ENCODE measurements at regions not wholly inside any gene's neighbourhood (a gene's known extent, or its start where the extent isn't known, plus 50 kb on each side); places are given as distances from the start of the nearest gene placed in this dataset.

DNA sequence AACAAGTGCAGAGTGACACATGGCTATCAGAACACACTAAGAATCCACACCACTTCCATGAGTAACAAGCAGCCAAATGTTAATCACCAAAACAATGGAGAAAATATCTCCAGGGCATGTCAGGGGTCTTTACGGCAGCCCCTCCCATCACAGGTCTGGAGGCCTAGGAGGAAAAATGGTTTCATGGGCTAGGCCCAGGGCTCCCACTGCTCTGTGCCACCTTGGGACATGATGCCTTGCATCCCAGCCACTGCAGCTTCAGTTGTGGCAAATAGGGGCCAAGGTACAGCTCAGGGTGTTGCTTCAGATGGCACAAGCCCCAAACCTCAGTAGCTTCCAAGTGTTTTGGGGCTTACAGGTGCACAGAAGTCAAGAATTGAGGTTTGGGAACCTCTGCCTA lies 66.6 kb downstream of the NEURL3 start:
- no peak for ATAC-seq
- TF ChIP-seq ZNF70 (CRISPR knock-in tag; IDR thresholded peaks at IDR 0.05) (no peak), GLIS3 (CRISPR knock-in tag; IDR thresholded peaks at IDR 0.05) (no peak), ZFP30 (CRISPR knock-in tag; IDR thresholded peaks at IDR 0.05) (no peak), SNAI2 (CRISPR knock-in tag; IDR thresholded peaks at IDR 0.05) (no peak), OSR1 (CRISPR knock-in tag; IDR thresholded peaks at IDR 0.05) (no peak), TCF4 (CRISPR knock-in tag; IDR thresholded peaks at IDR 0.05; ENCODE audit: borderline replicate concordance) (no peak), ZNF8 (CRISPR knock-in tag; IDR thresholded peaks at IDR 0.05) (no peak), ISL1 (CRISPR knock-in tag; IDR thresholded peaks at IDR 0.05) (no peak), BACH2 (CRISPR knock-in tag; IDR thresholded peaks at IDR 0.05; ENCODE audit: borderline replicate concordance) (no peak), RARB (CRISPR knock-in tag; IDR thresholded peaks at IDR 0.05) (no peak)
- TF ChIP-seq, protein P1, sequence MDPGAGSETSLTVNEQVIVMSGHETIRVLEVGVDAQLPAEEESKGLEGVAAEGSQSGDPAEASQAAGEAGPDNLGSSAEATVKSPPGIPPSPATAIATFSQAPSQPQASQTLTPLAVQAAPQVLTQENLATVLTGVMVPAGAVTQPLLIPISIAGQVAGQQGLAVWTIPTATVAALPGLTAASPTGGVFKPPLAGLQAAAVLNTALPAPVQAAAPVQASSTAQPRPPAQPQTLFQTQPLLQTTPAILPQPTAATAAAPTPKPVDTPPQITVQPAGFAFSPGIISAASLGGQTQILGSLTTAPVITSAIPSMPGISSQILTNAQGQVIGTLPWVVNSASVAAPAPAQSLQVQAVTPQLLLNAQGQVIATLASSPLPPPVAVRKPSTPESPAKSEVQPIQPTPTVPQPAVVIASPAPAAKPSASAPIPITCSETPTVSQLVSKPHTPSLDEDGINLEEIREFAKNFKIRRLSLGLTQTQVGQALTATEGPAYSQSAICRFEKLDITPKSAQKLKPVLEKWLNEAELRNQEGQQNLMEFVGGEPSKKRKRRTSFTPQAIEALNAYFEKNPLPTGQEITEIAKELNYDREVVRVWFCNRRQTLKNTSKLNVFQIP (CRISPR knock-in tag; IDR thresholded peaks at IDR 0.05; ENCODE audit: borderline replicate concordance, low read depth) = no peak
- TF ChIP-seq, protein P2, sequence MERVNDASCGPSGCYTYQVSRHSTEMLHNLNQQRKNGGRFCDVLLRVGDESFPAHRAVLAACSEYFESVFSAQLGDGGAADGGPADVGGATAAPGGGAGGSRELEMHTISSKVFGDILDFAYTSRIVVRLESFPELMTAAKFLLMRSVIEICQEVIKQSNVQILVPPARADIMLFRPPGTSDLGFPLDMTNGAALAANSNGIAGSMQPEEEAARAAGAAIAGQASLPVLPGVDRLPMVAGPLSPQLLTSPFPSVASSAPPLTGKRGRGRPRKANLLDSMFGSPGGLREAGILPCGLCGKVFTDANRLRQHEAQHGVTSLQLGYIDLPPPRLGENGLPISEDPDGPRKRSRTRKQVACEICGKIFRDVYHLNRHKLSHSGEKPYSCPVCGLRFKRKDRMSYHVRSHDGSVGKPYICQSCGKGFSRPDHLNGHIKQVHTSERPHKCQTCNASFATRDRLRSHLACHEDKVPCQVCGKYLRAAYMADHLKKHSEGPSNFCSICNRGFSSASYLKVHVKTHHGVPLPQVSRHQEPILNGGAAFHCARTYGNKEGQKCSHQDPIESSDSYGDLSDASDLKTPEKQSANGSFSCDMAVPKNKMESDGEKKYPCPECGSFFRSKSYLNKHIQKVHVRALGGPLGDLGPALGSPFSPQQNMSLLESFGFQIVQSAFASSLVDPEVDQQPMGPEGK (CRISPR knock-in tag; IDR thresholded peaks at IDR 0.05; ENCODE audit: borderline replicate concordance) = no peak

DNA sequence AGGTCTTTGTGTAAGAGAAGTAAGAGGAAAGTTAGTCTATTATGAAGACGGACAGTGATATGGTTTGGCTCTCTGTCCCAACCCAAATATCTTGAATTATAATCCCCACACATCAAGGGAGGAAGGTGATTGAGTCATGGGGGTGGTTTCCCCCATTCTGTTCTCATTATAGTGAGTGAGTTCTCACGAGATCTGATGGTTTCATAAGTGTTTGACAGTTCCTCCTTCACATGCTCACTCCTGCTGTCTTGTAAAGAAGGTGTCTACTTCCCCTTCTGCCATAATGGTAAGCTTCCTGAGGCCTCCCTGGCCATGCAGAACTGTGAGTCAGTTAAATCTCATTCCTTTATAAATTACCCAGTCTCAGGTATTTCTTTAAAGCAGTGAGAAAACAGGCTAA lies 67.6 kb downstream of the NEURL3 start:
- TF ChIP-seq TOX (CRISPR knock-in tag; IDR thresholded peaks at IDR 0.05; ENCODE audit: borderline replicate concordance) (no peak), ZC3H10 (CRISPR knock-in tag; IDR thresholded peaks at IDR 0.05) (no peak), ESRRG (CRISPR knock-in tag; IDR thresholded peaks at IDR 0.05) (no peak), ISL1 (CRISPR knock-in tag; IDR thresholded peaks at IDR 0.05) (no peak), RARB (CRISPR knock-in tag; IDR thresholded peaks at IDR 0.05) (no peak)
- TF ChIP-seq, protein P3, sequence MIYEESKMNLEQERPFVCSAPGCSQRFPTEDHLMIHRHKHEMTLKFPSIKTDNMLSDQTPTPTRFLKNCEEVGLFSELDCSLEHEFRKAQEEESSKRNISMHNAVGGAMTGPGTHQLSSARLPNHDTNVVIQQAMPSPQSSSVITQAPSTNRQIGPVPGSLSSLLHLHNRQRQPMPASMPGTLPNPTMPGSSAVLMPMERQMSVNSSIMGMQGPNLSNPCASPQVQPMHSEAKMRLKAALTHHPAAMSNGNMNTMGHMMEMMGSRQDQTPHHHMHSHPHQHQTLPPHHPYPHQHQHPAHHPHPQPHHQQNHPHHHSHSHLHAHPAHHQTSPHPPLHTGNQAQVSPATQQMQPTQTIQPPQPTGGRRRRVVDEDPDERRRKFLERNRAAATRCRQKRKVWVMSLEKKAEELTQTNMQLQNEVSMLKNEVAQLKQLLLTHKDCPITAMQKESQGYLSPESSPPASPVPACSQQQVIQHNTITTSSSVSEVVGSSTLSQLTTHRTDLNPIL (CRISPR knock-in tag; IDR thresholded peaks at IDR 0.05; ENCODE audit: low read depth) = no peak
- no peak for ATAC-seq

DNA sequence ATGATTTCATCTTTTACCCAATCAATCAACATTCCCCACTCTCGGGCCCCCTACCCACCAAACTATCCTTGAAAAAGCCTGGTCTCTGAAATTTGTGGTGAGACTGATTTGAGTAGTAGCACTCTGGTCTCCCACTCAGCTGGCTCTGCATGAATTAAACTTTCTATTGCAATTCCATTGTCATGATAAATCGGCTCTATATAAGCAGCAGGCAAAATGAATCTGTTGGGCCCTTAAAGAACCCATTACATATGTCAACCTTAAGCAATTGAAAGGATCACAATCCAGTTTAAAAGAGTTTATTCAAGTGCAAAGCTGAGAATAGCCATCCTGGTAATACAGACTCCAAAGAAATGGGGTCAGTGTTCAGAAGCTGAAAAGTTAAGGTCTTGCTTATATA lies 68.2 kb downstream of the NEURL3 start:
- no peak for ATAC-seq

More for the DNA sequence above, 68.2 kb downstream of the NEURL3 start:
- TF ChIP-seq RARB (CRISPR knock-in tag; IDR thresholded peaks at IDR 0.05) = no peak
- TF ChIP-seq SNAI2 (CRISPR knock-in tag; IDR thresholded peaks at IDR 0.05) = no peak
- TF ChIP-seq ARNTL (CRISPR knock-in tag; IDR thresholded peaks at IDR 0.05; ENCODE audit: borderline replicate concordance, low read depth) = no peak
- TF ChIP-seq ZC3H10 (CRISPR knock-in tag; IDR thresholded peaks at IDR 0.05) = no peak
- no peak for TF ChIP-seq ZNF8 (CRISPR knock-in tag; IDR thresholded peaks at IDR 0.05)
- no peak for TF ChIP-seq ESRRG (CRISPR knock-in tag; IDR thresholded peaks at IDR 0.05)
- TF ChIP-seq ZFP3 (CRISPR knock-in tag; IDR thresholded peaks at IDR 0.05) = no peak
- no peak for TF ChIP-seq OSR1 (CRISPR knock-in tag; IDR thresholded peaks at IDR 0.05)
- TF ChIP-seq ZFP30 (CRISPR knock-in tag; IDR thresholded peaks at IDR 0.05) = no peak
- no peak for TF ChIP-seq CSDC2 (CRISPR knock-in tag; IDR thresholded peaks at IDR 0.05)
- no peak for TF ChIP-seq ZNF70 (CRISPR knock-in tag; IDR thresholded peaks at IDR 0.05)
- TF ChIP-seq, protein P4, sequence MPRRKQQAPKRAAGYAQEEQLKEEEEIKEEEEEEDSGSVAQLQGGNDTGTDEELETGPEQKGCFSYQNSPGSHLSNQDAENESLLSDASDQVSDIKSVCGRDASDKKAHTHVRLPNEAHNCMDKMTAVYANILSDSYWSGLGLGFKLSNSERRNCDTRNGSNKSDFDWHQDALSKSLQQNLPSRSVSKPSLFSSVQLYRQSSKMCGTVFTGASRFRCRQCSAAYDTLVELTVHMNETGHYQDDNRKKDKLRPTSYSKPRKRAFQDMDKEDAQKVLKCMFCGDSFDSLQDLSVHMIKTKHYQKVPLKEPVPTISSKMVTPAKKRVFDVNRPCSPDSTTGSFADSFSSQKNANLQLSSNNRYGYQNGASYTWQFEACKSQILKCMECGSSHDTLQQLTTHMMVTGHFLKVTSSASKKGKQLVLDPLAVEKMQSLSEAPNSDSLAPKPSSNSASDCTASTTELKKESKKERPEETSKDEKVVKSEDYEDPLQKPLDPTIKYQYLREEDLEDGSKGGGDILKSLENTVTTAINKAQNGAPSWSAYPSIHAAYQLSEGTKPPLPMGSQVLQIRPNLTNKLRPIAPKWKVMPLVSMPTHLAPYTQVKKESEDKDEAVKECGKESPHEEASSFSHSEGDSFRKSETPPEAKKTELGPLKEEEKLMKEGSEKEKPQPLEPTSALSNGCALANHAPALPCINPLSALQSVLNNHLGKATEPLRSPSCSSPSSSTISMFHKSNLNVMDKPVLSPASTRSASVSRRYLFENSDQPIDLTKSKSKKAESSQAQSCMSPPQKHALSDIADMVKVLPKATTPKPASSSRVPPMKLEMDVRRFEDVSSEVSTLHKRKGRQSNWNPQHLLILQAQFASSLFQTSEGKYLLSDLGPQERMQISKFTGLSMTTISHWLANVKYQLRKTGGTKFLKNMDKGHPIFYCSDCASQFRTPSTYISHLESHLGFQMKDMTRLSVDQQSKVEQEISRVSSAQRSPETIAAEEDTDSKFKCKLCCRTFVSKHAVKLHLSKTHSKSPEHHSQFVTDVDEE (CRISPR knock-in tag; IDR thresholded peaks at IDR 0.05) = no peak
- TF ChIP-seq, protein P5, sequence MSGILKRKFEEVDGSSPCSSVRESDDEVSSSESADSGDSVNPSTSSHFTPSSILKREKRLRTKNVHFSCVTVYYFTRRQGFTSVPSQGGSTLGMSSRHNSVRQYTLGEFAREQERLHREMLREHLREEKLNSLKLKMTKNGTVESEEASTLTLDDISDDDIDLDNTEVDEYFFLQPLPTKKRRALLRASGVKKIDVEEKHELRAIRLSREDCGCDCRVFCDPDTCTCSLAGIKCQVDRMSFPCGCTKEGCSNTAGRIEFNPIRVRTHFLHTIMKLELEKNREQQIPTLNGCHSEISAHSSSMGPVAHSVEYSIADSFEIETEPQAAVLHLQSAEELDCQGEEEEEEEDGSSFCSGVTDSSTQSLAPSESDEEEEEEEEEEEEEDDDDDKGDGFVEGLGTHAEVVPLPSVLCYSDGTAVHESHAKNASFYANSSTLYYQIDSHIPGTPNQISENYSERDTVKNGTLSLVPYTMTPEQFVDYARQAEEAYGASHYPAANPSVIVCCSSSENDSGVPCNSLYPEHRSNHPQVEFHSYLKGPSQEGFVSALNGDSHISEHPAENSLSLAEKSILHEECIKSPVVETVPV (CRISPR knock-in tag; IDR thresholded peaks at IDR 0.05) = no peak
- no peak for TF ChIP-seq TCF4 (CRISPR knock-in tag; IDR thresholded peaks at IDR 0.05; ENCODE audit: borderline replicate concordance)
- TF ChIP-seq TOX (CRISPR knock-in tag; IDR thresholded peaks at IDR 0.05; ENCODE audit: borderline replicate concordance) = no peak
- TF ChIP-seq, protein P3 (CRISPR knock-in tag; IDR thresholded peaks at IDR 0.05; ENCODE audit: low read depth) = no peak

Data from SK-N-SH treated with all-trans-retinoic acid at 6 μM for 48 hours (cell line).